ENCODE measurements at regions not wholly inside any gene's neighbourhood (a gene's known extent, or its start where the extent isn't known, plus 50 kb on each side); places are given as distances from the start of the nearest gene placed in this dataset.
"Not testable (repeated sequence)": the region's sequence is repeated elsewhere in the genome, so short reads cannot be mapped to it uniquely, and the experiment has no call there.

DNA sequence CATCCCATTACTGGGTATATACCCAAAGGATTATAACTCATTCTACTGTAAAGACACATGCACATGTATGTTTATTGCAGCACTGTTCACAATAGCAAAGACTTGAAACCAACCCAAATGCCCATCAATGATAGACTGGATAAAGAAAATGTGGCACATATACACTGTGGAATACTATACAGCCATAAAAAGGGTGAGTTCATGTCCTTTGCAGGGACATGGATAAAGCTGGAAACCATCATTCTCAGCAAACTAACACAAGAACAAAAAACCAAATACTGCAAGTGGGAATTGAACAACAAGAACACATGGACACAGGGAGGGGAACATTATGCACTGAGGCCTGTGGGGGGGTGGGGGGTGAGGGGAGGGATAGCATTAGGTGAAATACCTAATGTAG, 1155.9 kb downstream of the UQCRFS1 start:
- not testable (repeated sequence) for H2AFZ ChIP-seq (ENCODE audit: low read length); H2BK120ac ChIP-seq (ENCODE audit: low read depth, low read length); H2BK15ac ChIP-seq (ENCODE audit: low read length); H4K8ac ChIP-seq (ENCODE audit: low read depth, low read length); H3K27me3 ChIP-seq (ENCODE audit: control insufficient read depth in 3 of 3, insufficient read depth in 3 of 3, low read depth in 1 of 3, low read length in 3 of 3); H3K14ac ChIP-seq (ENCODE audit: low read length); DNase-seq (ENCODE audit: low spot score); H3K36me3 ChIP-seq (replicated peaks in 1 of 2; ENCODE audit: control insufficient read depth in 2 of 2, insufficient read depth in 2 of 2, low read length in 2 of 2); H3K4me3 ChIP-seq (ENCODE audit: low read length in 2 of 2); H4K91ac ChIP-seq (ENCODE audit: low read depth, low read length, poor library complexity); H3K27ac ChIP-seq (replicated peaks; ENCODE audit: low read length); H3K4ac ChIP-seq (ENCODE audit: low read length); H3K79me1 ChIP-seq (ENCODE audit: low read depth, low read length); H2BK5ac ChIP-seq (ENCODE audit: low read length); H3K23ac ChIP-seq (ENCODE audit: low read depth, low read length, poor library complexity); H3K4me1 ChIP-seq (ENCODE audit: control insufficient read depth in 2 of 2, insufficient read depth in 1 of 2, low read depth in 1 of 2, low read length in 2 of 2); H2BK12ac ChIP-seq (ENCODE audit: low read length); H3K9me3 ChIP-seq (replicated peaks in 1 of 2; ENCODE audit: control insufficient read depth in 2 of 2, insufficient read depth in 1 of 2, low read depth in 1 of 2, low read length in 2 of 2); H3K4me2 ChIP-seq (ENCODE audit: insufficient read depth, low read length, poor library complexity, severe bottlenecking); H2AK5ac ChIP-seq (ENCODE audit: low read depth, low read length); H3K18ac ChIP-seq (ENCODE audit: low read length); H3K9ac ChIP-seq (ENCODE audit: low read depth, low read length, poor library complexity)

GRCh38 chr19:28051047-28051446, 1161.9 kb downstream of the UQCRFS1 start:
- no peak overlapping the region for H2BK5ac ChIP-seq (ENCODE audit: low read length)
- H3K4me3 ChIP-seq (ENCODE audit: low read length in 2 of 2), result no peak overlapping the region
- no peaks in the 10 kb centered on the region for H3K36me3 ChIP-seq (replicated peaks in 1 of 2; ENCODE audit: control insufficient read depth in 2 of 2, insufficient read depth in 2 of 2, low read length in 2 of 2)
- peaks cover 0 to 2% of the 10 kb centered on the region in 2 donors for H3K9me3 ChIP-seq (replicated peaks in 1 of 2; ENCODE audit: control insufficient read depth in 2 of 2, insufficient read depth in 1 of 2, low read depth in 1 of 2, low read length in 2 of 2)
- no CpG with 5 or more reads among the region's 6 CpGs for WGBS, 2 donors (ENCODE audit: extremely low coverage in 2 of 2, insufficient read length in 2 of 2, insufficient replicate concordance in 1 of 2)
- DNase-seq (ENCODE audit: low spot score), result no peak
- no peak overlapping the region for H2BK12ac ChIP-seq (ENCODE audit: low read length)
- H3K27ac ChIP-seq (replicated peaks; ENCODE audit: low read length), result no peak overlapping the region
- H3K9ac ChIP-seq (ENCODE audit: low read depth, low read length, poor library complexity), result no peak overlapping the region
- H4K91ac ChIP-seq (ENCODE audit: low read depth, low read length, poor library complexity), result no peak overlapping the region
- no peak overlapping the region for H3K4me2 ChIP-seq (ENCODE audit: insufficient read depth, low read length, poor library complexity, severe bottlenecking)
- H3K27me3 ChIP-seq (ENCODE audit: control insufficient read depth in 3 of 3, insufficient read depth in 3 of 3, low read depth in 1 of 3, low read length in 3 of 3), result no peaks in the 10 kb centered on the region
- no peak overlapping the region for H3K23ac ChIP-seq (ENCODE audit: low read depth, low read length, poor library complexity)
- H2BK15ac ChIP-seq (ENCODE audit: low read length), result no peak overlapping the region
- H3K18ac ChIP-seq (ENCODE audit: low read length), result no peak overlapping the region
- H2AK5ac ChIP-seq (ENCODE audit: low read depth, low read length), result no peak overlapping the region
- no peak overlapping the region for H4K8ac ChIP-seq (ENCODE audit: low read depth, low read length)
- H3K4ac ChIP-seq (ENCODE audit: low read length), result no peak overlapping the region
- H3K4me1 ChIP-seq (ENCODE audit: control insufficient read depth in 2 of 2, insufficient read depth in 1 of 2, low read depth in 1 of 2, low read length in 2 of 2), result no peaks in the 10 kb centered on the region
- no peak overlapping the region for H2AFZ ChIP-seq (ENCODE audit: low read length)
- no peak overlapping the region for H3K14ac ChIP-seq (ENCODE audit: low read length)
- no peak overlapping the region for H2BK120ac ChIP-seq (ENCODE audit: low read depth, low read length)
- H3K79me1 ChIP-seq (ENCODE audit: low read depth, low read length), result no peaks in the 10 kb centered on the region

DNA sequence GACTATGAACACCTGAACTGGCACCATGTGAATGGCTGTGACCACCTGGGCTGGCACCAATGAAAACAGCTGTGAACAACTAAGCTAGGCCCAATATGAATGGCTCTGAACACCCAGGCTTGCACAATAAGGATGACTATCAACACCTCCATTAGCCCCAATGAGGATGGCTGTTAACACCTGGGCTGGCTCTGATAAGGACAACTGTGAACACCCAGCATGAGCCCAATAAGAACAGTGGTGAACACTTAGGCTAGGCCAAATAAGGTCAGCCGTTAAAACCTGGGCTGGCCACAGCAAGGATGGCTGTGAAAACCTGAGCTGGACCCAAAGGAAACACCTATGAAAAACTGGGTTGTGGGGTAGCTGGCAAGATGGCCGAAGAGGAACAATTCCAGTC, 1163.1 kb downstream of the UQCRFS1 start:
- H3K4me3 ChIP-seq (ENCODE audit: low read length in 2 of 2), result no peak overlapping the region
- no peak overlapping the region for H4K8ac ChIP-seq (ENCODE audit: low read depth, low read length)
- no peak overlapping the region for H2AFZ ChIP-seq (ENCODE audit: low read length)
- H2BK5ac ChIP-seq (ENCODE audit: low read length), result no peak overlapping the region
- H3K4ac ChIP-seq (ENCODE audit: low read length), result no peak overlapping the region
- peaks cover 0 to 2% of the 10 kb centered on the region in 2 donors for H3K9me3 ChIP-seq (replicated peaks in 1 of 2; ENCODE audit: control insufficient read depth in 2 of 2, insufficient read depth in 1 of 2, low read depth in 1 of 2, low read length in 2 of 2)
- no peaks in the 10 kb centered on the region for H3K27me3 ChIP-seq (ENCODE audit: control insufficient read depth in 3 of 3, insufficient read depth in 3 of 3, low read depth in 1 of 3, low read length in 3 of 3)
- H2BK120ac ChIP-seq (ENCODE audit: low read depth, low read length), result no peak overlapping the region
- H3K79me1 ChIP-seq (ENCODE audit: low read depth, low read length), result no peaks in the 10 kb centered on the region
- H3K27ac ChIP-seq (replicated peaks; ENCODE audit: low read length), result no peak overlapping the region
- no CpG with 5 or more reads among the region's 2 CpGs for WGBS, 2 donors (ENCODE audit: extremely low coverage in 2 of 2, insufficient read length in 2 of 2, insufficient replicate concordance in 1 of 2)
- no peak overlapping the region for H2BK12ac ChIP-seq (ENCODE audit: low read length)
- no peak overlapping the region for H3K4me2 ChIP-seq (ENCODE audit: insufficient read depth, low read length, poor library complexity, severe bottlenecking)
- H2AK5ac ChIP-seq (ENCODE audit: low read depth, low read length), result no peak overlapping the region
- H3K18ac ChIP-seq (ENCODE audit: low read length), result no peak overlapping the region
- no peaks in the 10 kb centered on the region for H3K4me1 ChIP-seq (ENCODE audit: control insufficient read depth in 2 of 2, insufficient read depth in 1 of 2, low read depth in 1 of 2, low read length in 2 of 2)
- H3K36me3 ChIP-seq (replicated peaks in 1 of 2; ENCODE audit: control insufficient read depth in 2 of 2, insufficient read depth in 2 of 2, low read length in 2 of 2), result no peaks in the 10 kb centered on the region
- no peak for DNase-seq (ENCODE audit: low spot score)
- no peak overlapping the region for H2BK15ac ChIP-seq (ENCODE audit: low read length)
- H3K23ac ChIP-seq (ENCODE audit: low read depth, low read length, poor library complexity), result no peak overlapping the region
- H3K14ac ChIP-seq (ENCODE audit: low read length), result no peak overlapping the region
- H3K9ac ChIP-seq (ENCODE audit: low read depth, low read length, poor library complexity), result no peak overlapping the region
- peak overlapping the region; percentile 64 for H4K91ac ChIP-seq (ENCODE audit: low read depth, low read length, poor library complexity)

DNA sequence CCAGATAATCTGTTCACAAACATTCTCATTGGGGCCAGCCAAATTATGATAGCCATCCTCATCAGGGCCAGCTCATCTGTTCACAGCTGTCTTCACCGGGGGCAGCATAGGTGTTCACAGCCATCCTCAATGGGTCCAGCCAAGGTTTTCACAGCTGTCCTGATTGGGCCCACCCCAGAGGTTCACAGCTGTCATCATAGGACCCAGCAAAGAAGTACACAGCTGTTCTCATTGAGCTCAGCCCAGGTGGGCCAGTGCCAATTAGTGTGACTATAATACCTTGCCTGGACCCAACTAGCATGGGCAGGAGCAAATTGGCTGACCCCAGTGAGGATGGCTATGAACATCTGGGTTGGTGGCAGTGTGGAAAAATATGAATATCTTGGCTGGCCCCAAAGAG, 1166.0 kb downstream of the UQCRFS1 start:
- Histone ChIP-seq H3K14ac (ENCODE audit: low read length) (no peak overlapping the region), H3K9ac (ENCODE audit: low read depth, low read length, poor library complexity) (no peak overlapping the region), H3K36me3 (replicated peaks in 1 of 2; ENCODE audit: control insufficient read depth in 2 of 2, insufficient read depth in 2 of 2, low read length in 2 of 2) (no peaks in the 10 kb centered on the region), H3K4ac (ENCODE audit: low read length) (no peak overlapping the region), H3K27me3 (ENCODE audit: control insufficient read depth in 3 of 3, insufficient read depth in 3 of 3, low read depth in 1 of 3, low read length in 3 of 3) (no peaks in the 10 kb centered on the region), H3K79me1 (ENCODE audit: low read depth, low read length) (no peaks in the 10 kb centered on the region), H3K23ac (ENCODE audit: low read depth, low read length, poor library complexity) (no peak overlapping the region), H3K18ac (ENCODE audit: low read length) (no peak overlapping the region), H2AK5ac (ENCODE audit: low read depth, low read length) (no peak overlapping the region), H3K4me3 (ENCODE audit: low read length in 2 of 2) (no peak overlapping the region), H3K4me1 (ENCODE audit: control insufficient read depth in 2 of 2, insufficient read depth in 1 of 2, low read depth in 1 of 2, low read length in 2 of 2) (no peaks in the 10 kb centered on the region), H3K27ac (replicated peaks; ENCODE audit: low read length) (no peak overlapping the region), H3K9me3 (replicated peaks in 1 of 2; ENCODE audit: control insufficient read depth in 2 of 2, insufficient read depth in 1 of 2, low read depth in 1 of 2, low read length in 2 of 2) (peaks cover 0 to 2% of the 10 kb centered on the region in 2 donors), H2BK12ac (ENCODE audit: low read length) (no peak overlapping the region), H4K91ac (ENCODE audit: low read depth, low read length, poor library complexity) (no peak overlapping the region), H2BK5ac (ENCODE audit: low read length) (no peak overlapping the region), H2BK120ac (ENCODE audit: low read depth, low read length) (no peak overlapping the region), H2BK15ac (ENCODE audit: low read length) (no peak overlapping the region), H3K4me2 (ENCODE audit: insufficient read depth, low read length, poor library complexity, severe bottlenecking) (no peak overlapping the region), H2AFZ (ENCODE audit: low read length) (no peak overlapping the region), H4K8ac (ENCODE audit: low read depth, low read length) (no peak overlapping the region)
- WGBS, 2 donors (ENCODE audit: extremely low coverage in 2 of 2, insufficient read length in 2 of 2, insufficient replicate concordance in 1 of 2), result no CpG with 5 or more reads among the region's 1 CpG
- no peak for DNase-seq (ENCODE audit: low spot score)

All from neuronal stem cell (in vitro differentiated cells).